ENCODE measurements at regions not wholly inside any gene's neighbourhood (a gene's known extent, or its start where the extent isn't known, plus 50 kb on each side); places are given as distances from the start of the nearest gene placed in this dataset.

DNA sequence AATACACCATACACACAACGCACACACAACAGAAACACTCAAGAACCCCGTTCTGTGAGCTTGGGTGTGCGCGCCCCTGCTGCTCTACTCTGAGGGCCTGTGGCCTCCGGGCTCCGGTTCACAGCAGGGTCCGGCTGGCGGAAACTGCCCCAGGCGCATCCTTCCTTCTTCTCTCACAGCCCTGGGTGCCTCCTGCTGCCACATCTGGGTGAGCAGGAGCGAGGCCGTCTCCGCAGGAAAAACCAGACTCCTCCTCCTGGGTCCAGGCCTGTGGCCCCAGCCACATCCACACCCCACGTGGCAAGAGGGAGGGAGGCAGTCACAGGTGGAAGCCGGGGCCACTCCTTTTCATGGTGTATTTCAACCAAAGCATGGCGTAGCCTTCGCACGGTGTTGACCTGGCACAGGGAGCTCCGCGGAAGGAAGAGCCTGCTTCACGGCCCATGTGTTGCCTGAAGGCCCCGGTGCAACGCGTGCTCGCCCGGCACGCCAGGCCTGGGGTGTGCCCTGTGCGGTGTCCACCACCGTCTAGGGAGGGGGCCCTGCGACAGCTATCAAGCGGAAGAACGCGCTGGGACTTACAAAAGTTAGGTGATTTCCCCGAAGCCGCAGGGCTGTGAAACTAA, 1502.7 kb downstream of the TBC1D22A start:
- ATAC-seq = no peak

DNA sequence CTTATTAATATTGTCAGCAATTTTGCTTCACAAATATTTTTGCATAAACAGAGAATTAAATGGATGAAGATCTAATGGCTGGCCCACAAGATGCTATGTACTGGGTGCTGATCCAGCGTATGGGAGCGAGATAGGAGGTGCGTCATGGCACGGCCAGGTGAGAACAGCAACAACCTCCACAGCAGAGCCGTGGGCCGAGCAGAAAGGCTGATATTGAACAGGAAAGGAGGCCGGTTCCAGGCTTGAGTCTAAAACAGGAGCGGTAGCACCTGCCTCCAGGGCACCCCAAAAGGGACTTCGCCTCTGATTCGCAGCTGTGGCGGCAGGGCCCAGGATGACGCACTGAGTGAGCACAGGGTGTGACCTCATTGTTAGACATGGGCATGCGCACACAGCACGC, 1502.1 kb downstream of the TBC1D22A start:
- CTCF ChIA-PET = no interaction called here
- H3K9me2 ChIP-seq (ENCODE audit: insufficient read depth) = no peaks in the 10 kb centered on the region
- no peak overlapping the region for H3K9ac ChIP-seq (ENCODE audit: low read length)
- RAD21 ChIA-PET (ENCODE audit: low non-redundant PET in 1 of 2, low total read pairs in 2 of 2, uncharacterized antibody in 2 of 2, unreplicated experiment in 2 of 2) = no interaction called here
- H3K4me3 ChIP-seq (replicated peaks in 1 of 2; ENCODE audit: low read depth in 1 of 2, low read length in 2 of 2) = no peak overlapping the region
- DNase-seq (ENCODE audit: low read depth, low spot score) (no peak), ATAC-seq (no peak)
- POLR2A ChIA-PET = no interaction called here
- H3K36me3 ChIP-seq (ENCODE audit: control insufficient read depth in 1 of 2, insufficient read depth in 2 of 2, low read length in 2 of 2) = no peaks in the 10 kb centered on the region
- peaks cover 0 to 4% of the 10 kb centered on the region in 2 experiments; a peak in 2 of 4 replicates for H3K9me3 ChIP-seq (ENCODE audit: control insufficient read depth in 1 of 2, insufficient read depth in 1 of 2, low read depth in 1 of 2, low read length in 2 of 2)
- peaks cover 0 to 7% of the 10 kb centered on the region in 2 experiments; a peak in 1 of 4 replicates for H3K4me1 ChIP-seq (ENCODE audit: control insufficient read depth in 1 of 2, insufficient read depth in 2 of 2, low read length in 2 of 2)
- no peaks in the 10 kb centered on the region for H3K27me3 ChIP-seq (ENCODE audit: insufficient read depth, low read length)
- H3K4me2 ChIP-seq (ENCODE audit: low read length) = no peak overlapping the region
- intact Hi-C loops (cut with micrococcal nuclease) = no loop called here
- no peaks in the 10 kb centered on the region for H3K79me2 ChIP-seq (ENCODE audit: insufficient read depth, low read length)
- BruUV-seq (replicated peaks) = no TSS peak
- no peak overlapping the region for H3K27ac ChIP-seq (ENCODE audit: low read depth, low read length)
- no peaks in the 10 kb centered on the region for H4K20me1 ChIP-seq (ENCODE audit: insufficient read depth)
- no peak overlapping the region for H2AFZ ChIP-seq (ENCODE audit: low read depth, low read length, poor library complexity, severe bottlenecking)
- TF ChIP-seq, protein P1, sequence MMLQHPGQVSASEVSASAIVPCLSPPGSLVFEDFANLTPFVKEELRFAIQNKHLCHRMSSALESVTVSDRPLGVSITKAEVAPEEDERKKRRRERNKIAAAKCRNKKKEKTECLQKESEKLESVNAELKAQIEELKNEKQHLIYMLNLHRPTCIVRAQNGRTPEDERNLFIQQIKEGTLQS (IDR thresholded peaks at IDR 0.05) = no peak
- TF ChIP-seq, protein P2, sequence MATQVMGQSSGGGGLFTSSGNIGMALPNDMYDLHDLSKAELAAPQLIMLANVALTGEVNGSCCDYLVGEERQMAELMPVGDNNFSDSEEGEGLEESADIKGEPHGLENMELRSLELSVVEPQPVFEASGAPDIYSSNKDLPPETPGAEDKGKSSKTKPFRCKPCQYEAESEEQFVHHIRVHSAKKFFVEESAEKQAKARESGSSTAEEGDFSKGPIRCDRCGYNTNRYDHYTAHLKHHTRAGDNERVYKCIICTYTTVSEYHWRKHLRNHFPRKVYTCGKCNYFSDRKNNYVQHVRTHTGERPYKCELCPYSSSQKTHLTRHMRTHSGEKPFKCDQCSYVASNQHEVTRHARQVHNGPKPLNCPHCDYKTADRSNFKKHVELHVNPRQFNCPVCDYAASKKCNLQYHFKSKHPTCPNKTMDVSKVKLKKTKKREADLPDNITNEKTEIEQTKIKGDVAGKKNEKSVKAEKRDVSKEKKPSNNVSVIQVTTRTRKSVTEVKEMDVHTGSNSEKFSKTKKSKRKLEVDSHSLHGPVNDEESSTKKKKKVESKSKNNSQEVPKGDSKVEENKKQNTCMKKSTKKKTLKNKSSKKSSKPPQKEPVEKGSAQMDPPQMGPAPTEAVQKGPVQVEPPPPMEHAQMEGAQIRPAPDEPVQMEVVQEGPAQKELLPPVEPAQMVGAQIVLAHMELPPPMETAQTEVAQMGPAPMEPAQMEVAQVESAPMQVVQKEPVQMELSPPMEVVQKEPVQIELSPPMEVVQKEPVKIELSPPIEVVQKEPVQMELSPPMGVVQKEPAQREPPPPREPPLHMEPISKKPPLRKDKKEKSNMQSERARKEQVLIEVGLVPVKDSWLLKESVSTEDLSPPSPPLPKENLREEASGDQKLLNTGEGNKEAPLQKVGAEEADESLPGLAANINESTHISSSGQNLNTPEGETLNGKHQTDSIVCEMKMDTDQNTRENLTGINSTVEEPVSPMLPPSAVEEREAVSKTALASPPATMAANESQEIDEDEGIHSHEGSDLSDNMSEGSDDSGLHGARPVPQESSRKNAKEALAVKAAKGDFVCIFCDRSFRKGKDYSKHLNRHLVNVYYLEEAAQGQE (IDR thresholded peaks at IDR 0.05; ENCODE audit: low read depth) = no peak
- TF ChIP-seq EZH2 (IDR thresholded peaks at IDR 0.05) (no peak), FOSL1 (IDR thresholded peaks at IDR 0.05; ENCODE audit: low read depth) (no peak), POLR2A (IDR thresholded peaks at IDR 0.05; ENCODE audit: borderline replicate concordance, extremely low read depth, insufficient read depth, insufficient read length) (no peak), SP1 (IDR thresholded peaks at IDR 0.05; ENCODE audit: low read depth) (no peak), EGR1 (IDR thresholded peaks at IDR 0.05; ENCODE audit: low read depth) (no peak)
- TF ChIP-seq, protein P3, sequence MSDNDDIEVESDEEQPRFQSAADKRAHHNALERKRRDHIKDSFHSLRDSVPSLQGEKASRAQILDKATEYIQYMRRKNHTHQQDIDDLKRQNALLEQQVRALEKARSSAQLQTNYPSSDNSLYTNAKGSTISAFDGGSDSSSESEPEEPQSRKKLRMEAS (IDR thresholded peaks at IDR 0.05) = no peak

More for the DNA sequence above, 1502.7 kb downstream of the TBC1D22A start:
- ChIA-PET CTCF (no interaction called here), RAD21 (ENCODE audit: low non-redundant PET in 1 of 2, low total read pairs in 2 of 2, uncharacterized antibody in 2 of 2, unreplicated experiment in 2 of 2) (no interaction called here), POLR2A (no interaction called here)
- Histone ChIP-seq H4K20me1 (ENCODE audit: insufficient read depth) (no peaks in the 10 kb centered on the region), H3K4me2 (ENCODE audit: low read length) (no peak overlapping the region), H3K9me3 (ENCODE audit: control insufficient read depth in 1 of 2, insufficient read depth in 1 of 2, low read depth in 1 of 2, low read length in 2 of 2) (peaks cover 0 to 4% of the 10 kb centered on the region in 2 experiments; a peak in 2 of 4 replicates), H3K9me2 (ENCODE audit: insufficient read depth) (no peaks in the 10 kb centered on the region), H3K27ac (ENCODE audit: low read depth, low read length) (no peak overlapping the region), H3K36me3 (ENCODE audit: control insufficient read depth in 1 of 2, insufficient read depth in 2 of 2, low read length in 2 of 2) (no peaks in the 10 kb centered on the region), H2AFZ (ENCODE audit: low read depth, low read length, poor library complexity, severe bottlenecking) (no peak overlapping the region), H3K9ac (ENCODE audit: low read length) (no peak overlapping the region), H3K4me3 (replicated peaks in 1 of 2; ENCODE audit: low read depth in 1 of 2, low read length in 2 of 2) (no peak overlapping the region), H3K79me2 (ENCODE audit: insufficient read depth, low read length) (no peaks in the 10 kb centered on the region), H3K4me1 (ENCODE audit: control insufficient read depth in 1 of 2, insufficient read depth in 2 of 2, low read length in 2 of 2) (peaks cover 0 to 7% of the 10 kb centered on the region in 2 experiments; a peak in 1 of 4 replicates), H3K27me3 (ENCODE audit: insufficient read depth, low read length) (no peaks in the 10 kb centered on the region)
- no peak for DNase-seq (ENCODE audit: low read depth, low spot score)
- BruUV-seq (replicated peaks) = no TSS peak
- intact Hi-C loops (cut with micrococcal nuclease) = no loop called here
- no peak for TF ChIP-seq CBX3 (IDR thresholded peaks at IDR 0.05; ENCODE audit: low read depth)
- no peak for TF ChIP-seq CEBPB (IDR thresholded peaks at IDR 0.05; ENCODE audit: low read depth)
- TF ChIP-seq EZH2 (IDR thresholded peaks at IDR 0.05) = no peak
- TF ChIP-seq EGR1 (IDR thresholded peaks at IDR 0.05; ENCODE audit: low read depth) = no peak
- TF ChIP-seq YY1 (IDR thresholded peaks at IDR 0.05; ENCODE audit: extremely low read depth, insufficient replicate concordance, low read depth, low read length) = no peak
- TF ChIP-seq SP1 (IDR thresholded peaks at IDR 0.05; ENCODE audit: low read depth) = no peak
- TF ChIP-seq, protein P4, sequence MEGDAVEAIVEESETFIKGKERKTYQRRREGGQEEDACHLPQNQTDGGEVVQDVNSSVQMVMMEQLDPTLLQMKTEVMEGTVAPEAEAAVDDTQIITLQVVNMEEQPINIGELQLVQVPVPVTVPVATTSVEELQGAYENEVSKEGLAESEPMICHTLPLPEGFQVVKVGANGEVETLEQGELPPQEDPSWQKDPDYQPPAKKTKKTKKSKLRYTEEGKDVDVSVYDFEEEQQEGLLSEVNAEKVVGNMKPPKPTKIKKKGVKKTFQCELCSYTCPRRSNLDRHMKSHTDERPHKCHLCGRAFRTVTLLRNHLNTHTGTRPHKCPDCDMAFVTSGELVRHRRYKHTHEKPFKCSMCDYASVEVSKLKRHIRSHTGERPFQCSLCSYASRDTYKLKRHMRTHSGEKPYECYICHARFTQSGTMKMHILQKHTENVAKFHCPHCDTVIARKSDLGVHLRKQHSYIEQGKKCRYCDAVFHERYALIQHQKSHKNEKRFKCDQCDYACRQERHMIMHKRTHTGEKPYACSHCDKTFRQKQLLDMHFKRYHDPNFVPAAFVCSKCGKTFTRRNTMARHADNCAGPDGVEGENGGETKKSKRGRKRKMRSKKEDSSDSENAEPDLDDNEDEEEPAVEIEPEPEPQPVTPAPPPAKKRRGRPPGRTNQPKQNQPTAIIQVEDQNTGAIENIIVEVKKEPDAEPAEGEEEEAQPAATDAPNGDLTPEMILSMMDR (IDR thresholded peaks at IDR 0.05 in 2 of 3, conservative IDR thresholded peaks at IDR 0.05 in 1 of 3; ENCODE audit: borderline replicate concordance in 1 of 3, insufficient read depth in 1 of 3, low read depth in 2 of 3, low read length in 2 of 3) = no peak
